HCT116 (cell line): ENCODE measurements at regions not wholly inside any gene's neighbourhood (a gene's known extent, or its start where the extent isn't known, plus 50 kb on each side); places are given as distances from the start of the nearest gene placed in this dataset.

Source experiments
- ATAC-seq: fragments of 200-7000 bp; cut with Tn5 transposase; 2 replicates; pipeline ENCODE4 v1.9.1; 2020; ENCODE audit warnings: mild to moderate bottlenecking, moderate library complexity
- BruUV-seq: library from RNA; stranded (reverse); fragments of 400-500 nt; replicated peaks from 2 replicates; lab custom pipeline; 2021; lab: Mats Ljungman, UMichigan
- CTCF ChIA-PET: fragments of 300-600 bp; sonication (Branson Sonifier 250); formaldehyde crosslinking; loops from one replicate; lab custom pipeline; 2021; ENCODE audit warnings: antibody characterized with exemption; lab: Charles Lee
- POLR2A ChIA-PET: fragments of 300-600, 350-600 bp; sonication (Branson Sonifier 250); formaldehyde crosslinking; loops from one replicate; lab custom pipeline; 2021; ENCODE audit warnings: antibody characterized with exemption; lab: Charles Lee
- RAD21 ChIA-PET, 2 experiments: fragments of 300-600 bp; sonication (Branson Sonifier 250); formaldehyde crosslinking; loops; one replicate each; lab custom pipeline; 2023; ENCODE audit warnings: low total read pairs in 2 of 2; ENCODE audit not compliant: uncharacterized antibody in 2 of 2, unreplicated experiment in 2 of 2, low non-redundant PET in 1 of 2; lab: Charles Lee
- DNase-seq: peaks from one replicate; pipeline ENCODE4 v3.0.0-alpha.2; 2010; ENCODE audit warnings: low read depth, low spot score
- H2AFZ ChIP-seq: fragments of 200-600 bp; shearing (Covaris generic), sonication (generic); 2 replicates; pipeline ENCODE4 v1.6.1; 2017; ENCODE audit warnings: low read depth, mixed run types, mixed read lengths, antibody characterized with exemption, low read length; ENCODE audit not compliant: poor library complexity, severe bottlenecking
- H3K27ac ChIP-seq: 2 replicates; pipeline ENCODE4 v1.5.1; 2012; ENCODE audit warnings: low read depth, low read length
- H3K27me3 ChIP-seq: fragments of 200-600 bp; sonication (generic); 2 replicates; pipeline ENCODE4 v1.6.1; 2016; ENCODE audit warnings: mixed run types, low read length, mixed read lengths; ENCODE audit not compliant: insufficient read depth
- H3K36me3 ChIP-seq, 2 experiments: fragments of 200-500 bp in 1 of 2; fragments of 200-600 bp in 1 of 2; sonication (Bioruptor generic) in 1 of 2; sonication (generic) in 1 of 2; 2 replicates each; pipeline versions ENCODE4 v1.5.1 to v1.6.1; 2014 to 2016; ENCODE audit warnings: low read length in 2 of 2, inconsistent platforms in 1 of 2, mixed read lengths in 1 of 2, mixed run types in 1 of 2; ENCODE audit not compliant: insufficient read depth in 2 of 2, control insufficient read depth in 1 of 2
- H3K4me1 ChIP-seq, 2 experiments: fragments of 200-600 bp in 1 of 2; sonication (generic) in 1 of 2; 2 replicates each; pipeline versions ENCODE4 v1.5.1 to v1.6.1; 2012 to 2017; ENCODE audit warnings: low read length in 2 of 2, inconsistent platforms in 1 of 2, mild to moderate bottlenecking in 1 of 2, mixed read lengths in 1 of 2, mixed run types in 1 of 2, moderate library complexity in 1 of 2; ENCODE audit not compliant: insufficient read depth in 2 of 2, control insufficient read depth in 1 of 2
- H3K4me2 ChIP-seq: fragments of 200-600 bp; sonication (generic); 2 replicates; pipeline ENCODE4 v1.6.1; 2017; ENCODE audit warnings: mixed run types, low read length, mixed read lengths
- H3K4me3 ChIP-seq, 2 experiments: fragments of 200-600 bp in 1 of 2; sonication (generic) in 1 of 2; replicated peaks in 1 of 2; 2 replicates each; pipeline ENCODE4 v1.5.1; 2011 to 2016; ENCODE audit warnings: low read length in 2 of 2, control low read depth in 1 of 2, low read depth in 1 of 2, mild to moderate bottlenecking in 1 of 2, mixed read lengths in 1 of 2, mixed run types in 1 of 2
- H3K79me2 ChIP-seq: fragments of 200-600 bp; sonication (generic); 2 replicates; pipeline ENCODE4 v1.6.1; 2017; ENCODE audit warnings: mild to moderate bottlenecking, mixed run types, low read length, moderate library complexity, mixed read lengths; ENCODE audit not compliant: insufficient read depth
- H3K9ac ChIP-seq: fragments of 200-600 bp; sonication (generic); 2 replicates; pipeline ENCODE4 v1.6.1; 2016; ENCODE audit warnings: low read length, mixed read lengths
- H3K9me2 ChIP-seq: fragments of 200-600 bp; sonication (generic), shearing (Covaris generic); 2 replicates; pipeline ENCODE4 v1.6.1; 2017; ENCODE audit warnings: mixed run types, mild to moderate bottlenecking, moderate library complexity; ENCODE audit not compliant: insufficient read depth
- H3K9me3 ChIP-seq, 2 experiments: fragments of 200-500 bp in 1 of 2; fragments of 200-600 bp in 1 of 2; sonication (Bioruptor generic) in 1 of 2; sonication (generic) in 1 of 2; 2 replicates each; pipeline ENCODE4 v1.6.1; 2014 to 2017; ENCODE audit warnings: low read length in 2 of 2, mixed read lengths in 2 of 2, inconsistent platforms in 1 of 2, low read depth in 1 of 2, mild to moderate bottlenecking in 1 of 2, mixed run types in 1 of 2, moderate library complexity in 1 of 2; ENCODE audit not compliant: control insufficient read depth in 1 of 2, insufficient read depth in 1 of 2
- H4K20me1 ChIP-seq: fragments of 200-600 bp; sonication (generic), shearing (Covaris generic); 2 replicates; pipeline ENCODE4 v1.6.1; 2017; ENCODE audit warnings: mixed run types, mild to moderate bottlenecking, moderate library complexity; ENCODE audit not compliant: insufficient read depth
- CBX3 ChIP-seq: IDR thresholded peaks from 2 replicates; pipeline ENCODE4 v1.6.1; 2012; ENCODE audit warnings: low read depth
- CEBPB ChIP-seq: IDR thresholded peaks from 2 replicates; pipeline ENCODE4 v1.6.1; 2012; ENCODE audit warnings: low read depth
- EGR1 ChIP-seq: IDR thresholded peaks from 2 replicates; pipeline ENCODE4 v1.6.1; 2012; ENCODE audit warnings: low read depth
- ELF1 ChIP-seq: IDR thresholded peaks from 2 replicates; pipeline ENCODE4 v1.6.1; 2012; ENCODE audit warnings: low read depth, borderline replicate concordance
- EZH2phosphoT487 ChIP-seq: fragments of 200-600 bp; IDR thresholded peaks from 2 replicates; pipeline ENCODE4 v1.6.1; 2018; ENCODE audit warnings: antibody characterized with exemption, borderline replicate concordance
- FOSL1 ChIP-seq: IDR thresholded peaks from 2 replicates; pipeline ENCODE4 v1.6.1; 2012; ENCODE audit warnings: low read depth
- MAX ChIP-seq: IDR thresholded peaks from 2 replicates; pipeline ENCODE4 v1.6.1; 2012
- POLR2AphosphoS5 ChIP-seq: IDR thresholded peaks from 2 replicates; pipeline ENCODE4 v1.6.1; 2011; ENCODE audit warnings: mild to moderate bottlenecking, low read depth, low read length, moderate library complexity
- RAD21 ChIP-seq: IDR thresholded peaks from 2 replicates; pipeline ENCODE4 v1.6.1; 2012; ENCODE audit warnings: low read depth, mild to moderate bottlenecking
- REST ChIP-seq: IDR thresholded peaks from 2 replicates; pipeline ENCODE4 v1.6.1; 2012; ENCODE audit warnings: low read depth
- SIN3A ChIP-seq: IDR thresholded peaks from 2 replicates; pipeline ENCODE4 v1.6.1; 2012; ENCODE audit warnings: low read depth
- SP1 ChIP-seq: IDR thresholded peaks from 2 replicates; pipeline ENCODE4 v1.6.1; 2012; ENCODE audit warnings: low read depth
- SRF ChIP-seq: IDR thresholded peaks from 2 replicates; pipeline ENCODE4 v1.6.1; 2012; ENCODE audit warnings: low read depth
- TCF7L2 ChIP-seq: IDR thresholded peaks from 2 replicates; pipeline ENCODE4 v1.7.0; 2011; ENCODE audit warnings: borderline replicate concordance, inconsistent platforms; ENCODE audit not compliant: insufficient read depth, insufficient read length; ENCODE audit errors: extremely low read depth
- intact Hi-C: fragments of 100-400 bp; cut with micrococcal nuclease; formaldehyde crosslinking; loops from 2 replicates; pipeline ENCODE4 v1.10.0; 2022
- TF ChIP-seq, protein P1 (sequence below): IDR thresholded peaks from 2 replicates; pipeline ENCODE4 v1.6.1; 2011; ENCODE audit warnings: mild to moderate bottlenecking, low read length, moderate library complexity; ENCODE audit not compliant: insufficient replicate concordance; ENCODE audit errors: extremely low read depth
- TF ChIP-seq, protein P2 (sequence below): IDR thresholded peaks from 2 replicates; pipeline ENCODE4 v1.6.1; 2012

DNA sequence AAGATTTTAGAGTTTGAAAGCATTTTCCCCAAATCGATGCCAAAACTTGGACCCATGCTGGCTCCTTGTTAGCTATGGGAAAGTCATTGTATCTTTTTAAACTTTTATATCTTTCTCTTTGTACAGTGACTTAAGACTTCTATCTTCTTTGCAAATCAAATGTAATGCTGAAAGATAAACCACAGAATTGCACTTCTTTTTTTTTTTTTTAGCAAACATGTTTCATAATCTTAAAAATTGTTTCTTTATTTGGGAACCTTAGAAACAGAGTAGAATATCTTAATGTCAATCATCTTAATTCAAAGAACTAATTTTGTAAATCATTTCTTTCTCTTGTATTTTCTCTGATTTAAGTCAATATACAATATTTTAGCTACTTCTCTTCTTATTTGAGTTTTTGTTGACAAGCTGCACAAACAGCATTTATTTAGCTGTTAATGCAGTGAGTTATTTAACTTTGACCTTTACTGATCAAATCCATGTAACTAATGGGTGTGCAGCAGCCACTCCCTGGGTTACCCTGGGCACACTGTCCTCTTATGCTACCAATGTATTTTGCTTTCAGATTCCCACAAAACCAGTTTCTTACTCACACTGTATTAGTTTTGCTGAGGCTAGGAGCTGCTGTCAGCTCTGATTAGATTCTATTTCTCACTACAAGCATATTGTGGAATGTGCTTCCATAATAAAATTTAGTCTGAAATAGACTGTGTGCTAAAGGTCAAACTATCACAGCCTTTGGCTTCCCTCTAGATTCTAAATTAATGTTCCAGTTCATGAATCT is 279.6 kb downstream of the ADGB start:
- DNase-seq (no peak), ATAC-seq (no peak)
- H3K9ac ChIP-seq, result no peak overlapping the region
- intact Hi-C loops, result no loop called here
- RAD21 ChIA-PET, result no interaction called here
- no peaks in the 10 kb centered on the region for H3K4me1 ChIP-seq
- H3K36me3 ChIP-seq, result no peaks in the 10 kb centered on the region
- H3K4me3 ChIP-seq, result no peak overlapping the region
- no peaks in the 10 kb centered on the region for H3K79me2 ChIP-seq
- H4K20me1 ChIP-seq, result no peaks in the 10 kb centered on the region
- CTCF ChIA-PET, result no interaction called here
- no peak overlapping the region for H3K4me2 ChIP-seq
- H3K9me2 ChIP-seq, result no peaks in the 10 kb centered on the region
- BruUV-seq, result no TSS peak
- no peaks in the 10 kb centered on the region for H3K9me3 ChIP-seq
- no peaks in the 10 kb centered on the region for H3K27me3 ChIP-seq
- no peak overlapping the region for H2AFZ ChIP-seq
- TF ChIP-seq CEBPB (no peak), FOSL1 (no peak), POLR2AphosphoS5 (no peak), TCF7L2 (no peak), EZH2phosphoT487 (no peak), ELF1 (no peak), EGR1 (no peak), CBX3 (no peak), MAX (no peak), SIN3A (no peak), SRF (no peak), REST (no peak), RAD21 (no peak), SP1 (no peak)
- TF ChIP-seq, protein P1, sequence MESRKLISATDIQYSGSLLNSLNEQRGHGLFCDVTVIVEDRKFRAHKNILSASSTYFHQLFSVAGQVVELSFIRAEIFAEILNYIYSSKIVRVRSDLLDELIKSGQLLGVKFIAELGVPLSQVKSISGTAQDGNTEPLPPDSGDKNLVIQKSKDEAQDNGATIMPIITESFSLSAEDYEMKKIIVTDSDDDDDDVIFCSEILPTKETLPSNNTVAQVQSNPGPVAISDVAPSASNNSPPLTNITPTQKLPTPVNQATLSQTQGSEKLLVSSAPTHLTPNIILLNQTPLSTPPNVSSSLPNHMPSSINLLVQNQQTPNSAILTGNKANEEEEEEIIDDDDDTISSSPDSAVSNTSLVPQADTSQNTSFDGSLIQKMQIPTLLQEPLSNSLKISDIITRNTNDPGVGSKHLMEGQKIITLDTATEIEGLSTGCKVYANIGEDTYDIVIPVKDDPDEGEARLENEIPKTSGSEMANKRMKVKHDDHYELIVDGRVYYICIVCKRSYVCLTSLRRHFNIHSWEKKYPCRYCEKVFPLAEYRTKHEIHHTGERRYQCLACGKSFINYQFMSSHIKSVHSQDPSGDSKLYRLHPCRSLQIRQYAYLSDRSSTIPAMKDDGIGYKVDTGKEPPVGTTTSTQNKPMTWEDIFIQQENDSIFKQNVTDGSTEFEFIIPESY, result no peak
- TF ChIP-seq, protein P2, sequence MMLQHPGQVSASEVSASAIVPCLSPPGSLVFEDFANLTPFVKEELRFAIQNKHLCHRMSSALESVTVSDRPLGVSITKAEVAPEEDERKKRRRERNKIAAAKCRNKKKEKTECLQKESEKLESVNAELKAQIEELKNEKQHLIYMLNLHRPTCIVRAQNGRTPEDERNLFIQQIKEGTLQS, result no peak
- H3K27ac ChIP-seq, result no peak overlapping the region
- POLR2A ChIA-PET, result no interaction called here
